ENCODE measurements at regions not wholly inside any gene's neighbourhood (a gene's known extent, or its start where the extent isn't known, plus 50 kb on each side); places are given as distances from the start of the nearest gene placed in this dataset.
A peak's percentile ranks its signal among the peaks of the same experiment; 100 is the strongest.

GRCh38 chr2:18975506-18976167 lies 382.8 kb downstream of the OSR1 start:
- peaks cover 17% of the 10 kb centered on the region for H3K4me1 ChIP-seq (ENCODE audit: control insufficient read depth, insufficient read depth, low read length)
- TF ChIP-seq, protein P1, sequence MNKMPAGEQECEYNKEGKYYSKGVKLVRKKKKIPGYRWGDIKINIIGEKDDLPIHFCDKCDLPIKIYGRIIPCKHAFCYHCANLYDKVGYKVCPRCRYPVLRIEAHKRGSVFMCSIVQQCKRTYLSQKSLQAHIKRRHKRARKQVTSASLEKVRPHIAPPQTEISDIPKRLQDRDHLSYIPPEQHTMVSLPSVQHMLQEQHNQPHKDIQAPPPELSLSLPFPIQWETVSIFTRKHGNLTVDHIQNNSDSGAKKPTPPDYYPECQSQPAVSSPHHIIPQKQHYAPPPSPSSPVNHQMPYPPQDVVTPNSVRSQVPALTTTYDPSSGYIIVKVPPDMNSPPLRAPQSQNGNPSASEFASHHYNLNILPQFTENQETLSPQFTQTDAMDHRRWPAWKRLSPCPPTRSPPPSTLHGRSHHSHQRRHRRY (tag by site-specific recombination; IDR thresholded peaks at IDR 0.05), result no peak
- TF ChIP-seq MYNN (tag by site-specific recombination; IDR thresholded peaks at IDR 0.05; ENCODE audit: borderline replicate concordance) (no peak), PRDM2 (tag by site-specific recombination; IDR thresholded peaks at IDR 0.05; ENCODE audit: borderline replicate concordance) (no peak), SP3 (tag by site-specific recombination; IDR thresholded peaks at IDR 0.05) (no peak), ZNF660 (tag by site-specific recombination; IDR thresholded peaks at IDR 0.05) (no peak), HOXC10 (CRISPR knock-in tag; IDR thresholded peaks at IDR 0.05) (no peak), ZNF155 (tag by site-specific recombination; IDR thresholded peaks at IDR 0.05) (no peak), ZNF114 (tag by site-specific recombination; IDR thresholded peaks at IDR 0.05) (no peak), ZNF311 (tag by site-specific recombination; IDR thresholded peaks at IDR 0.05; ENCODE audit: borderline replicate concordance) (no peak), GFI1B (tag by site-specific recombination; IDR thresholded peaks at IDR 0.05) (no peak), ZNF777 (tag by site-specific recombination; IDR thresholded peaks at IDR 0.05; ENCODE audit: borderline replicate concordance) (no peak), ZNF701 (tag by site-specific recombination; IDR thresholded peaks at IDR 0.05) (no peak), SCRT1 (tag by site-specific recombination; IDR thresholded peaks at IDR 0.05; ENCODE audit: borderline replicate concordance) (no peak)
- TF ChIP-seq, protein P2, sequence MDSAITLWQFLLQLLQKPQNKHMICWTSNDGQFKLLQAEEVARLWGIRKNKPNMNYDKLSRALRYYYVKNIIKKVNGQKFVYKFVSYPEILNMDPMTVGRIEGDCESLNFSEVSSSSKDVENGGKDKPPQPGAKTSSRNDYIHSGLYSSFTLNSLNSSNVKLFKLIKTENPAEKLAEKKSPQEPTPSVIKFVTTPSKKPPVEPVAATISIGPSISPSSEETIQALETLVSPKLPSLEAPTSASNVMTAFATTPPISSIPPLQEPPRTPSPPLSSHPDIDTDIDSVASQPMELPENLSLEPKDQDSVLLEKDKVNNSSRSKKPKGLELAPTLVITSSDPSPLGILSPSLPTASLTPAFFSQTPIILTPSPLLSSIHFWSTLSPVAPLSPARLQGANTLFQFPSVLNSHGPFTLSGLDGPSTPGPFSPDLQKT (IDR thresholded peaks at IDR 0.05; ENCODE audit: borderline replicate concordance, low read depth, low read length), result no peak
- TF ChIP-seq, protein P3, sequence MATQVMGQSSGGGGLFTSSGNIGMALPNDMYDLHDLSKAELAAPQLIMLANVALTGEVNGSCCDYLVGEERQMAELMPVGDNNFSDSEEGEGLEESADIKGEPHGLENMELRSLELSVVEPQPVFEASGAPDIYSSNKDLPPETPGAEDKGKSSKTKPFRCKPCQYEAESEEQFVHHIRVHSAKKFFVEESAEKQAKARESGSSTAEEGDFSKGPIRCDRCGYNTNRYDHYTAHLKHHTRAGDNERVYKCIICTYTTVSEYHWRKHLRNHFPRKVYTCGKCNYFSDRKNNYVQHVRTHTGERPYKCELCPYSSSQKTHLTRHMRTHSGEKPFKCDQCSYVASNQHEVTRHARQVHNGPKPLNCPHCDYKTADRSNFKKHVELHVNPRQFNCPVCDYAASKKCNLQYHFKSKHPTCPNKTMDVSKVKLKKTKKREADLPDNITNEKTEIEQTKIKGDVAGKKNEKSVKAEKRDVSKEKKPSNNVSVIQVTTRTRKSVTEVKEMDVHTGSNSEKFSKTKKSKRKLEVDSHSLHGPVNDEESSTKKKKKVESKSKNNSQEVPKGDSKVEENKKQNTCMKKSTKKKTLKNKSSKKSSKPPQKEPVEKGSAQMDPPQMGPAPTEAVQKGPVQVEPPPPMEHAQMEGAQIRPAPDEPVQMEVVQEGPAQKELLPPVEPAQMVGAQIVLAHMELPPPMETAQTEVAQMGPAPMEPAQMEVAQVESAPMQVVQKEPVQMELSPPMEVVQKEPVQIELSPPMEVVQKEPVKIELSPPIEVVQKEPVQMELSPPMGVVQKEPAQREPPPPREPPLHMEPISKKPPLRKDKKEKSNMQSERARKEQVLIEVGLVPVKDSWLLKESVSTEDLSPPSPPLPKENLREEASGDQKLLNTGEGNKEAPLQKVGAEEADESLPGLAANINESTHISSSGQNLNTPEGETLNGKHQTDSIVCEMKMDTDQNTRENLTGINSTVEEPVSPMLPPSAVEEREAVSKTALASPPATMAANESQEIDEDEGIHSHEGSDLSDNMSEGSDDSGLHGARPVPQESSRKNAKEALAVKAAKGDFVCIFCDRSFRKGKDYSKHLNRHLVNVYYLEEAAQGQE (tag by site-specific recombination; IDR thresholded peaks at IDR 0.05), result no peak
- ChIA-PET POLR2A (no interaction called here), CTCF (no interaction called here)
- no peak overlapping the region for H3K4me3 ChIP-seq (ENCODE audit: low read depth, low read length)
- peak overlapping the region; percentile 79 for H3K27ac ChIP-seq (ENCODE audit: extremely low read depth, low read depth, low read length)
- no peaks in the 10 kb centered on the region for H3K36me3 ChIP-seq (ENCODE audit: control insufficient read depth in 2 of 2, insufficient read depth in 1 of 2, low read length in 2 of 2)
- H3K9me3 ChIP-seq (ENCODE audit: control insufficient read depth, insufficient read depth, low read depth, low read length), result no peaks in the 10 kb centered on the region; the same call in 1 of the 2 replicates

Measured in HEK293 (cell line).